T-helper 1 cell treated with Interleukin-12 subunit alpha and Interleukin-12 subunit beta and Interleukin-4 antibody, amounts not matched to agents 30 ng/mL and 1 ng/mL, for 36 hours (primary cell): ENCODE measurements at regions not wholly inside any gene's neighbourhood (a gene's known extent, or its start where the extent isn't known, plus 50 kb on each side); places are given as distances from the start of the nearest gene placed in this dataset.
"Not testable (repeated sequence)": the region's sequence is repeated elsewhere in the genome, so short reads cannot be mapped to it uniquely, and the experiment has no call there.

Source experiments
- intact Hi-C: fragments of 100-400 bp; cut with micrococcal nuclease; formaldehyde crosslinking; loops from one replicate; pipeline ENCODE4 v1.15.1; 2024

- intact Hi-C loops = no loop called here
Measured at GRCh38 chr6:53446151-53446550, 97.4 kb upstream of the ELOVL5 start.

- intact Hi-C loops = no loop called here
Measured at GRCh38 chr6:53441761-53442160, 93.0 kb upstream of the ELOVL5 start.

- intact Hi-C loops = no loop called here
Measured at GRCh38 chr6:53441035-53441493, 92.3 kb upstream of the ELOVL5 start.

GRCh38 chr6:53440336-53440945 is 91.7 kb upstream of the ELOVL5 start:
- intact Hi-C loops = no loop called here

GRCh38 chr6:53439556-53439955 is 90.8 kb upstream of the ELOVL5 start:
- intact Hi-C loops = no loop called here

- intact Hi-C loops = loop anchor here (1.0 kb wide), 3 partner anchors 27 to 265 kb away; no protein-coding TSS in a partner anchor
Measured at GRCh38 chr6:53437557-53438202, 88.9 kb upstream of the ELOVL5 start.

- intact Hi-C loops = loop anchor here (1.0 kb wide), 3 partner anchors 26 to 264 kb away; no protein-coding TSS in a partner anchor
Measured at GRCh38 chr6:53436526-53437303, 88.0 kb upstream of the ELOVL5 start.

- intact Hi-C loops = no loop called here
Measured at GRCh38 chr6:53433951-53434285, 85.2 kb upstream of the ELOVL5 start.

GRCh38 chr6:53433261-53433950 is 84.7 kb upstream of the ELOVL5 start:
- intact Hi-C loops = no loop called here

- intact Hi-C loops = no loop called here
Measured at GRCh38 chr6:53432318-53433161, 83.8 kb upstream of the ELOVL5 start.

- intact Hi-C loops = no loop called here
Measured at GRCh38 chr6:53431704-53432103, 83.0 kb upstream of the ELOVL5 start.

GRCh38 chr6:53429401-53429800 is 80.7 kb upstream of the ELOVL5 start:
- intact Hi-C loops = no loop called here

- intact Hi-C loops = no loop called here
Measured at GRCh38 chr6:53428886-53429285, 80.1 kb upstream of the ELOVL5 start.

GRCh38 chr6:53426667-53427270 is 78.0 kb upstream of the ELOVL5 start:
- intact Hi-C loops = no loop called here

GRCh38 chr6:53426117-53426516 is 77.4 kb upstream of the ELOVL5 start:
- intact Hi-C loops = no loop called here

GRCh38 chr6:53424976-53425718 is 76.4 kb upstream of the ELOVL5 start:
- intact Hi-C loops = no loop called here

GRCh38 chr6:53424300-53424699 is 75.5 kb upstream of the ELOVL5 start:
- intact Hi-C loops = no loop called here

- intact Hi-C loops = not testable (repeated sequence)
Measured at GRCh38 chr6:53423560-53423959, 74.8 kb upstream of the ELOVL5 start.

GRCh38 chr6:53419026-53419425 is 70.3 kb upstream of the ELOVL5 start:
- intact Hi-C loops = no loop called here

GRCh38 chr6:53418288-53418687 is 69.5 kb upstream of the ELOVL5 start:
- intact Hi-C loops = no loop called here
